G401.6 (cell line): ENCODE measurements at regions not wholly inside any gene's neighbourhood (a gene's known extent, or its start where the extent isn't known, plus 50 kb on each side); places are given as distances from the start of the nearest gene placed in this dataset.
"Not testable (repeated sequence)": the region's sequence is repeated elsewhere in the genome, so short reads cannot be mapped to it uniquely, and the experiment has no call there.

Experiments
- FAIRE-seq: peaks from 2 replicates; lab custom pipeline; 2012; peaks lifted over from hg19 to GRCh38; lab: Jason Lieb, UNC

GRCh38 chr5:125612776-125613175 lies 810.4 kb upstream of the GRAMD2B start:
- FAIRE-seq = no peak

GRCh38 chr5:125630237-125630636 lies 793.0 kb upstream of the GRAMD2B start:
- no peak for FAIRE-seq

GRCh38 chr5:125633523-125633922 lies 789.7 kb upstream of the GRAMD2B start:
- FAIRE-seq = no peak

- FAIRE-seq = no peak
Observed at GRCh38 chr5:125634216-125634835, 788.9 kb upstream of the GRAMD2B start.

- FAIRE-seq = no peak
Observed at GRCh38 chr5:125639858-125640257, 783.4 kb upstream of the GRAMD2B start.

- no peak for FAIRE-seq
Observed at GRCh38 chr5:125652761-125653160, 770.4 kb upstream of the GRAMD2B start.

- no peak for FAIRE-seq
Observed at GRCh38 chr5:125654392-125654791, 768.8 kb upstream of the GRAMD2B start.

GRCh38 chr5:125655156-125655555 lies 768.1 kb upstream of the GRAMD2B start:
- no peak for FAIRE-seq

GRCh38 chr5:125657936-125658335 lies 765.3 kb upstream of the GRAMD2B start:
- FAIRE-seq = no peak

- FAIRE-seq = no peak
Observed at GRCh38 chr5:125659316-125660023, 763.7 kb upstream of the GRAMD2B start.

- no peak for FAIRE-seq
Observed at GRCh38 chr5:125660231-125660895, 762.8 kb upstream of the GRAMD2B start.

- no peak for FAIRE-seq
Observed at GRCh38 chr5:125661584-125661983, 761.6 kb upstream of the GRAMD2B start.

GRCh38 chr5:125668884-125669283 lies 754.3 kb upstream of the GRAMD2B start:
- FAIRE-seq = no peak

- no peak for FAIRE-seq
Observed at GRCh38 chr5:125673359-125673950, 749.8 kb upstream of the GRAMD2B start.

- FAIRE-seq = no peak
Observed at GRCh38 chr5:125679522-125679921, 743.7 kb upstream of the GRAMD2B start.

GRCh38 chr5:125683669-125684068 lies 739.5 kb upstream of the GRAMD2B start:
- no peak for FAIRE-seq

GRCh38 chr5:125685771-125686170 lies 737.4 kb upstream of the GRAMD2B start:
- FAIRE-seq = no peak

GRCh38 chr5:125691738-125692530 lies 731.3 kb upstream of the GRAMD2B start:
- not testable (repeated sequence) for FAIRE-seq

GRCh38 chr5:125695996-125696655 lies 727.1 kb upstream of the GRAMD2B start:
- no peak for FAIRE-seq

- FAIRE-seq = no peak
Observed at GRCh38 chr5:125696762-125697161, 726.4 kb upstream of the GRAMD2B start.

GRCh38 chr5:125698420-125698819 lies 724.8 kb upstream of the GRAMD2B start:
- FAIRE-seq = no peak

- FAIRE-seq = no peak
Observed at GRCh38 chr5:125699860-125700259, 723.3 kb upstream of the GRAMD2B start.
